ENCODE measurements at regions not wholly inside any gene's neighbourhood (a gene's known extent, or its start where the extent isn't known, plus 50 kb on each side); places are given as distances from the start of the nearest gene placed in this dataset.
A peak's percentile ranks its signal among the peaks of the same experiment; 100 is the strongest.

- no peak for ATAC-seq
- no peak for TF ChIP-seq CREB5 (CRISPR knock-in tag; IDR thresholded peaks at IDR 0.05; ENCODE audit: low read depth)
- no peak for TF ChIP-seq CSDC2 (CRISPR knock-in tag; IDR thresholded peaks at IDR 0.05)
- TF ChIP-seq ZFP30 (CRISPR knock-in tag; IDR thresholded peaks at IDR 0.05) = no peak
- no peak for TF ChIP-seq ZNF8 (CRISPR knock-in tag; IDR thresholded peaks at IDR 0.05)
- TF ChIP-seq RARB (CRISPR knock-in tag; IDR thresholded peaks at IDR 0.05) = no peak
- no peak for TF ChIP-seq ESRRG (CRISPR knock-in tag; IDR thresholded peaks at IDR 0.05)
- no peak for TF ChIP-seq ZFP3 (CRISPR knock-in tag; IDR thresholded peaks at IDR 0.05)
- no peak for TF ChIP-seq ARNTL (CRISPR knock-in tag; IDR thresholded peaks at IDR 0.05; ENCODE audit: borderline replicate concordance, low read depth)
- TF ChIP-seq TCF4 (CRISPR knock-in tag; IDR thresholded peaks at IDR 0.05; ENCODE audit: borderline replicate concordance) = no peak
- no peak for TF ChIP-seq ZNF565 (CRISPR knock-in tag; conservative IDR thresholded peaks at IDR 0.05; ENCODE audit: low read depth)
- no peak for TF ChIP-seq TSHZ2 (CRISPR knock-in tag; IDR thresholded peaks at IDR 0.05)
- TF ChIP-seq ZC3H10 (CRISPR knock-in tag; IDR thresholded peaks at IDR 0.05) = no peak
Measured at GRCh38 chr11:29231586-29231985, 785.2 kb downstream of the KCNA4 start.

- peak; percentile 31; the same call in 1 of the 3 replicates for ATAC-seq
- TF ChIP-seq ZC3H10 (CRISPR knock-in tag; IDR thresholded peaks at IDR 0.05) (no peak), PATZ1 (CRISPR knock-in tag; IDR thresholded peaks at IDR 0.05; ENCODE audit: borderline replicate concordance) (no peak), ZFP3 (CRISPR knock-in tag; IDR thresholded peaks at IDR 0.05) (no peak), SNAI2 (CRISPR knock-in tag; IDR thresholded peaks at IDR 0.05) (no peak), PPARA (CRISPR knock-in tag; IDR thresholded peaks at IDR 0.05; ENCODE audit: borderline replicate concordance) (no peak), ARNTL (CRISPR knock-in tag; IDR thresholded peaks at IDR 0.05; ENCODE audit: borderline replicate concordance, low read depth) (no peak), OSR1 (CRISPR knock-in tag; IDR thresholded peaks at IDR 0.05) (no peak), CSDC2 (CRISPR knock-in tag; IDR thresholded peaks at IDR 0.05) (no peak), POU6F1 (CRISPR knock-in tag; IDR thresholded peaks at IDR 0.05; ENCODE audit: borderline replicate concordance, low read depth) (no peak), ESRRG (CRISPR knock-in tag; IDR thresholded peaks at IDR 0.05) (no peak), BACH2 (CRISPR knock-in tag; IDR thresholded peaks at IDR 0.05; ENCODE audit: borderline replicate concordance) (no peak), ZNF565 (CRISPR knock-in tag; conservative IDR thresholded peaks at IDR 0.05; ENCODE audit: low read depth) (no peak), ZNF70 (CRISPR knock-in tag; IDR thresholded peaks at IDR 0.05) (no peak), TCF4 (CRISPR knock-in tag; IDR thresholded peaks at IDR 0.05; ENCODE audit: borderline replicate concordance) (no peak), CREB5 (CRISPR knock-in tag; IDR thresholded peaks at IDR 0.05; ENCODE audit: low read depth) (no peak), ZFP30 (CRISPR knock-in tag; IDR thresholded peaks at IDR 0.05) (no peak), ZNF8 (CRISPR knock-in tag; IDR thresholded peaks at IDR 0.05) (no peak), TOX (CRISPR knock-in tag; IDR thresholded peaks at IDR 0.05; ENCODE audit: borderline replicate concordance) (no peak), RARB (CRISPR knock-in tag; IDR thresholded peaks at IDR 0.05) (no peak), ISL1 (CRISPR knock-in tag; IDR thresholded peaks at IDR 0.05) (no peak)
Measured at GRCh38 chr11:29227811-29228210, 789.0 kb downstream of the KCNA4 start.
